Stimulated activated memory B cell treated with anti-CD40 and anti-IgM and Interleukin-4, amounts not matched to agents 10 μg/mL and 1 μg/mL and 100 μg/mL, for 72 hours (primary cell): ENCODE measurements at regions not wholly inside any gene's neighbourhood (a gene's known extent, or its start where the extent isn't known, plus 50 kb on each side); places are given as distances from the start of the nearest gene placed in this dataset.
"Not testable (repeated sequence)": the region's sequence is repeated elsewhere in the genome, so short reads cannot be mapped to it uniquely, and the experiment has no call there.

ENCODE experiments used
- ATAC-seq: fragments of 150-1000 bp; cut with Tn5 transposase; 2 replicates; pipeline ENCODE4 v1.10.0; 2021
- H3K27ac Mint-ChIP-seq: one replicate; pipeline ENCODE4 v1.8.0; 2022; ENCODE audit warnings: mild to moderate bottlenecking, mixed read lengths
- H3K27me3 Mint-ChIP-seq: one replicate; pipeline ENCODE4 v1.8.0; 2022; ENCODE audit warnings: mixed read lengths
- H3K36me3 Mint-ChIP-seq: one replicate; pipeline ENCODE4 v1.8.0; 2022; ENCODE audit warnings: mixed read lengths
- H3K4me1 Mint-ChIP-seq: one replicate; pipeline ENCODE4 v1.8.0; 2022; ENCODE audit warnings: mixed read lengths
- H3K4me3 Mint-ChIP-seq: one replicate; pipeline ENCODE4 v1.8.0; 2022; ENCODE audit warnings: mild to moderate bottlenecking, moderate library complexity, mixed read lengths
- H3K9me3 Mint-ChIP-seq: one replicate; pipeline ENCODE4 v1.8.0; 2022; ENCODE audit warnings: mixed read lengths

- Mint-ChIP-seq H3K27ac (no peak overlapping the region), H3K36me3 (peaks cover 27% of the 10 kb centered on the region), H3K4me1 (peaks cover 19% of the 10 kb centered on the region), H3K27me3 (no peaks in the 10 kb centered on the region), H3K9me3 (peaks cover 8% of the 10 kb centered on the region), H3K4me3 (no peak overlapping the region)
- no peak for ATAC-seq
These were observed 153.7 kb downstream of the EVA1A start for GRCh38 chr2:75407038-75407530.

DNA sequence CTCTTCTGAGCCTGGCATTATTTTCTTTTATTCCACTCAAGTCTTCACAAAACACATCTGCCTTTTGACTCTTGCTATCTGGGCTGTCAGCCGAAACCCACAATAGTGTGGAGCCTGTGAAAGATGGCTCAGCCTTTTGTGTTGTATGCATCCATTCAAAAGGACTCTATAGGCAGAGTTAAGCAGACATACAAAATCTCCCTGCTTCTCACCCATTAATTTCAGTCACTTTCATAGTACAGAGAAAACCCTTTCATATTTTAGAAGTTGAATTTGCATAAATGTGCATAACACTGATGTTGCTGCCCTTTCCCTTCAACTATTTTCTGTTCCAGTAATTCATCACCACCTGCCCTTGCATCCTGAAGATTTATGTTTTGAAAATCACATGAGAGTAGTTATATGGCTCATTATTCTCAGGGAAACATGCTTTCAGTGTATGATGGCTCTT, 154.6 kb downstream of the EVA1A start:
- Mint-ChIP-seq H3K4me1 (peaks cover 22% of the 10 kb centered on the region), H3K9me3 (peaks cover 5% of the 10 kb centered on the region), H3K27ac (no peak overlapping the region), H3K36me3 (peaks cover 19% of the 10 kb centered on the region), H3K27me3 (no peaks in the 10 kb centered on the region), H3K4me3 (no peak overlapping the region)
- no peak for ATAC-seq

- Mint-ChIP-seq H3K9me3 (no peaks in the 10 kb centered on the region), H3K4me1 (peaks cover 22% of the 10 kb centered on the region), H3K36me3 (peaks cover 8% of the 10 kb centered on the region), H3K4me3 (no peak overlapping the region), H3K27ac (no peak overlapping the region), H3K27me3 (no peaks in the 10 kb centered on the region)
- ATAC-seq, result no peak
These were observed 155.7 kb downstream of the EVA1A start for GRCh38 chr2:75405000-75405399.

DNA sequence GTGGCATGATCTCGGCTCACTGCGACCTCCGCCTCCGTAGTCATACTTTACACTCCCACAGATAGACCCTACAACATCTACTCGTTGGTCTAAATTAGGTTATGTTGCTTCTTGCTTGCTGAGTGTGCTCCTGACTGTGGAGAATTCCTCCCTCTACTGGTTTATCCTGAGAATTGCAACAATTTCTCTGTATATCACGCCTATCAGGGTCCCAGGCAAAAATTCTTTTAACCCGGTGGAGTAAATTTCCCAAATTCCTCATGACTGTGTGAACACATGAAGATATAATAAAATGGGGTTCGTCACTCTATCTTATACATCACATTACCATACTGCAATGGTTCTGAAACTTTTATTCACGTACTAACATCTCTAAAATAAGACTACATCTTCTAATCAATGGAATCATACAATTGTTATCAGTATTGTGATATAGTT, 156.7 kb downstream of the EVA1A start:
- Mint-ChIP-seq H3K4me1 (peaks cover 22% of the 10 kb centered on the region), H3K9me3 (peaks cover 5% of the 10 kb centered on the region), H3K36me3 (peaks cover 9% of the 10 kb centered on the region), H3K27me3 (no peaks in the 10 kb centered on the region), H3K27ac (no peak overlapping the region), H3K4me3 (peak overlapping the region; percentile 38)
- peak; percentile 78 for ATAC-seq

DNA sequence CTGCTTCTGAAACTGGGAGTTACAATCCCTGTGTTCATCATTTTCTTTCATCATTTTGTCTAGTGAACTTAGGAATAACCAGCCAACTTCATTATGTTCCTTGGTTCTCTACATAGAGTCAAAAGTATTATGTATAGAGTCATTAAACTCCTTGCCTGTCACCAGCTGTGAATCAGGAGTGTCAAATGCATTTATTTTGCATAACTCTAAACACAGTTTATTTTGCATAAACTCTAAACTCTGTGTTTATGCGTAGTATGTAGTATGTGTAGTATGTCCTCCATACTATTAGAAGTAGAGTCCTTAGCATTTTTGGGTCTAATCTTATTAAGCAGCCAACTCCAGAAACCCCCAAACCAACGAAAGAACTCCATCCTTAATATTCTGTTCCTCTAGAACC, 164.4 kb downstream of the EVA1A start:
- Mint-ChIP-seq H3K4me1 (peaks cover 7% of the 10 kb centered on the region), H3K4me3 (no peak overlapping the region), H3K9me3 (peaks cover 5% of the 10 kb centered on the region), H3K27ac (no peak overlapping the region), H3K27me3 (no peaks in the 10 kb centered on the region), H3K36me3 (peaks cover 32% of the 10 kb centered on the region)
- ATAC-seq, result no peak

GRCh38 chr2:75394764-75395163, 166.0 kb downstream of the EVA1A start:
- H3K36me3 Mint-ChIP-seq, result peaks cover 31% of the 10 kb centered on the region
- peaks cover 22% of the 10 kb centered on the region for H3K4me1 Mint-ChIP-seq
- H3K27ac Mint-ChIP-seq, ATAC-seq, H3K9me3 Mint-ChIP-seq, H3K4me3 Mint-ChIP-seq, H3K27me3 Mint-ChIP-seq: not testable (repeated sequence)

DNA sequence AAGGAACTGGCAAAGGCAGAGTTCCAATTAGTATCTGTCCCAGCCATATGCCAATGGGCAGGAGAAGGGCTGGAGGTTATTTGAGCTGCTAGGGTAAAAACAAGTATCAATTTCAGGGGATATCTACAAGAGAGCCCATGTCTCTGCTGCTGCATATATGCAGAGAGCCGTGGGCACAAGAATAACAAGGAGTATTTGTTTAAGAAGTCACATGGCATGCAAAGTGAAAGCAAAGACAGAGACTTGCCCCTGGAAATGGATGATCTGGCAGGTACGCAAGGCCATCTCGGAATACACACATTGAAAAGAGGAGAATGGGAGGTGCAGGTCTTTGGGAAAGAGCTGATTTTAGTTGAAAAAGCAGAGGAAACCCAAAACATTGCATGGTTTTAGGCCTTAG, 170.6 kb downstream of the EVA1A start:
- Mint-ChIP-seq H3K4me3 (no peak overlapping the region), H3K27ac (no peak overlapping the region), H3K27me3 (no peaks in the 10 kb centered on the region), H3K9me3 (peaks cover 3% of the 10 kb centered on the region), H3K4me1 (peaks cover 35% of the 10 kb centered on the region), H3K36me3 (peaks cover 5% of the 10 kb centered on the region)
- ATAC-seq, result no peak

- Mint-ChIP-seq H3K36me3 (peaks cover under 1% of the 10 kb centered on the region), H3K27ac (no peak overlapping the region), H3K9me3 (peaks cover 3% of the 10 kb centered on the region), H3K4me3 (no peak overlapping the region), H3K27me3 (no peaks in the 10 kb centered on the region), H3K4me1 (peaks cover 35% of the 10 kb centered on the region)
- ATAC-seq, result peak; percentile 94
These were observed 171.5 kb downstream of the EVA1A start for GRCh38 chr2:75389271-75389670.

DNA sequence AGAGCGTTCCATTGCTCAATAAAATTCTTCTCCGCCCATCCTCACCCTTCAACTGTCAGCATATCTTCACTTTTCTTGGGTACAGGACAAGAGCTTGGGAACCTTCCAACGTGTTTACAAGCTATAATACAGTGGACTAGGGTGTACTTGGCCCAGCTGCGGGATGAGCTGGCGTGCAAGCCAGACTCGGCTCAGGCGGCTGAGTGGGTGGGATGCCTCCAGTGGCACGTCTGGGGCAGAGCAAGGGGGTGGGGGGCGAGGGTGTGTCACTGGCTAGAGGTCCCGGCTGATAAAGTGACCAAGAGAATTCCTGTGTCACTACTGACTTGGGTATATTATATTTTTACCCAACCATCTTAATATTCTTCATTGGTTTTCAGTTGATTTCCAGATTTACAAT, 179.7 kb downstream of the EVA1A start:
- Mint-ChIP-seq H3K9me3 (no peaks in the 10 kb centered on the region), H3K4me3 (no peak overlapping the region), H3K4me1 (no peaks in the 10 kb centered on the region), H3K36me3 (peaks cover 8% of the 10 kb centered on the region), H3K27me3 (no peaks in the 10 kb centered on the region), H3K27ac (no peak overlapping the region)
- ATAC-seq, result no peak

DNA sequence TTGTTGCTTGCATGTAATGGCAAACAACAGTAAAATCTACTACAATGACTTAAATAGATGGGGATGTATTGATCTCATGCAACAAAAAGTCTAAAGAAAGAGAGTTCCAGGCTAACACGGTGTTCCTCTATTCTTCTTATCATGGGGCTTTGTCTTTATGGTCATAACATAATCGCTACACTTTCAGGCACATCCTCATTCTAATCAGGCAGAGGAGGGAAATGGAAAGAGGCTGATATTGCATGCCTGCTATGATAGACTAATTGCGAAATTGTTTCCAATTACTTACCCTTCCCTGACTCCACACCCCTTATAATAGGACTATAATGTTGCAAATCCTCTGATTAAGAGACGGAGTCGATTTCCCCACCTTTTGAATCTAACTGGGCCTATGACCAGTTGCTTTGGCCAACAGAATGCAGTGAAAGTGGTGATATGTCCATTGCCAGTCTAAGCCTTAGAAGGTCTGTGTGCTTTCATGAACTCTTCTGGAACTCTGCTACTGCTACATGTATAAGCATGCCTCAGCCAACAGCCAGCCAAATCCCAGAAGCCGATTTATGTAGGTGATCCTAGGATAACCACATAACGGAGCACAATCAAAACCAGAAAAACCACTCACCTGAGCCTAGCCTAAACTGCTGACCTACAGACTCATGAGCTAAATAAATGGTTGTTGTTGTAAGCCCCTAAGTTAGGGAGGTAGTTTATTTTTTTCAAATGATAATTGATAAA, 180.3 kb upstream of the TACR1 start:
- Mint-ChIP-seq H3K9me3 (no peaks in the 10 kb centered on the region), H3K4me3 (no peak overlapping the region), H3K4me1 (no peaks in the 10 kb centered on the region), H3K36me3 (peaks cover 15% of the 10 kb centered on the region), H3K27ac (no peak overlapping the region), H3K27me3 (no peaks in the 10 kb centered on the region)
- ATAC-seq, result no peak

- no peak for ATAC-seq
- H3K36me3 Mint-ChIP-seq, result peaks cover 27% of the 10 kb centered on the region
- no peak overlapping the region for H3K27ac Mint-ChIP-seq
- H3K27me3 Mint-ChIP-seq, result no peaks in the 10 kb centered on the region
- H3K4me3 Mint-ChIP-seq, result no peak overlapping the region
- no peaks in the 10 kb centered on the region for H3K4me1 Mint-ChIP-seq
- peaks cover 15% of the 10 kb centered on the region for H3K9me3 Mint-ChIP-seq
These were observed 176.6 kb upstream of the TACR1 start for GRCh38 chr2:75375646-75376582.

- H3K4me3 Mint-ChIP-seq, H3K27me3 Mint-ChIP-seq, H3K27ac Mint-ChIP-seq, H3K4me1 Mint-ChIP-seq, ATAC-seq: not testable (repeated sequence)
- Mint-ChIP-seq H3K36me3 (peaks cover 36% of the 10 kb centered on the region), H3K9me3 (peaks cover 22% of the 10 kb centered on the region)
These were observed 175.2 kb upstream of the TACR1 start for GRCh38 chr2:75374414-75374957.

GRCh38 chr2:75367401-75367800, 168.1 kb upstream of the TACR1 start:
- Mint-ChIP-seq H3K27me3 (no peaks in the 10 kb centered on the region), H3K36me3 (peaks cover 9% of the 10 kb centered on the region), H3K4me3 (no peak overlapping the region), H3K9me3 (peaks cover 23% of the 10 kb centered on the region), H3K4me1 (no peaks in the 10 kb centered on the region), H3K27ac (no peak overlapping the region)
- no peak for ATAC-seq

- Mint-ChIP-seq H3K27me3 (no peaks in the 10 kb centered on the region), H3K9me3 (peaks cover 6% of the 10 kb centered on the region)
These were observed 162.2 kb upstream of the TACR1 start for GRCh38 chr2:75361486-75361885.

GRCh38 chr2:75360945-75361344, 161.6 kb upstream of the TACR1 start:
- no peaks in the 10 kb centered on the region for H3K4me1 Mint-ChIP-seq
- no peak overlapping the region for H3K27ac Mint-ChIP-seq
- ATAC-seq, result no peak
- peaks cover 6% of the 10 kb centered on the region for H3K36me3 Mint-ChIP-seq
- H3K27me3 Mint-ChIP-seq, result no peaks in the 10 kb centered on the region
- H3K9me3 Mint-ChIP-seq, result peaks cover 6% of the 10 kb centered on the region
- no peak overlapping the region for H3K4me3 Mint-ChIP-seq

More at GRCh38 chr2:75361486-75361885, 162.2 kb upstream of the TACR1 start:
- no peak for ATAC-seq
- peaks cover 6% of the 10 kb centered on the region for H3K36me3 Mint-ChIP-seq
- no peak overlapping the region for H3K27ac Mint-ChIP-seq
- H3K4me3 Mint-ChIP-seq, result no peak overlapping the region
- H3K4me1 Mint-ChIP-seq, result no peaks in the 10 kb centered on the region
